AG04449 (cell line): ENCODE measurements at regions not wholly inside any gene's neighbourhood (a gene's known extent, or its start where the extent isn't known, plus 50 kb on each side); places are given as distances from the start of the nearest gene placed in this dataset.

ENCODE experiments used
- CTCF ChIA-PET: fragments of 350-600 bp; formaldehyde crosslinking; extraction: SDS; loops from one replicate; lab custom pipeline; 2021; ENCODE audit warnings: antibody characterized with exemption; lab: Yijun Ruan, JAX
- POLR2A ChIA-PET: fragments of 400-600, 350-600 bp; formaldehyde crosslinking; extraction: SDS; loops from one replicate; lab custom pipeline; 2020; ENCODE audit warnings: antibody characterized with exemption, inconsistent platforms; lab: Yijun Ruan, JAX
- DNase-seq: peaks from one replicate; pipeline ENCODE4 v3.0.0-alpha.2; 2010; ENCODE audit warnings: low read depth, low spot score
- H3K4me3 ChIP-seq: 2 replicates; pipeline ENCODE4 v1.5.1; 2011; ENCODE audit warnings: low read depth, mild to moderate bottlenecking, control low read depth, low read length
- CTCF ChIP-seq: IDR thresholded peaks from one replicate; pipeline ENCODE4 v1.5.1; 2011; ENCODE audit warnings: mild to moderate bottlenecking, moderate library complexity, low read length, control low read depth, inconsistent platforms; ENCODE audit not compliant: insufficient read depth; ENCODE audit errors: missing control alignments

- no peak overlapping the region for H3K4me3 ChIP-seq
- ChIA-PET CTCF (no interaction called here), POLR2A (no interaction called here)
- no peak for TF ChIP-seq CTCF
- no peak for DNase-seq
These were observed 816.4 kb upstream of the ANO3 start for GRCh38 chr11:25515576-25515975.

- no peak for DNase-seq
- TF ChIP-seq CTCF = no peak
- no peak overlapping the region for H3K4me3 ChIP-seq
- ChIA-PET POLR2A (no interaction called here), CTCF (no interaction called here)
These were observed 811.5 kb upstream of the ANO3 start for GRCh38 chr11:25520459-25520858.

- no peak overlapping the region for H3K4me3 ChIP-seq
- no peak for DNase-seq
- TF ChIP-seq CTCF = no peak
- POLR2A ChIA-PET = no interaction called here
- CTCF ChIA-PET = no interaction called here
These were observed 804.1 kb upstream of the ANO3 start for GRCh38 chr11:25527841-25528240.

DNA sequence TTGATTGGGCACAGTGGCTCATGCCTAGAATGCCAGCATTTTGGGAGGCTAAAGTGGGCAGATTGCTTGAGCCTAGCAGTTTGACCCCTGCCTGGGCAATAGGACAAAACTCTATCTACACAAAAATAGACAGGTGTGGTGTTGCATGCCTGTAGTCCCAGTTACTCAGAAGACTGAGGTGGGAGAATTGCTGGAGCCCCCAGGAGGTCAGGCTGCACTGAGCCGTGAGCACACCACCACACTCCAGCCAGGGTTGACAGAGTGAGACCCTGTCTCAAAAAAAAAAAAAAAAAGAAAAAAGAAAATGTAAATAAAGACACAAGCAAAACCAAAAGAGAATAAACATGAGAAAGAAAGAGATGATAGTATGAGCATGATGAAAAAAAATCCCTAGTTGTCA lies 802.4 kb upstream of the ANO3 start:
- no peak for TF ChIP-seq CTCF
- CTCF ChIA-PET = no interaction called here
- no peak for DNase-seq
- POLR2A ChIA-PET = no interaction called here
- no peak overlapping the region for H3K4me3 ChIP-seq

- ChIA-PET POLR2A (no interaction called here), CTCF (no interaction called here)
- no peak for DNase-seq
- TF ChIP-seq CTCF = no peak
- H3K4me3 ChIP-seq = no peak overlapping the region
These were observed 796.3 kb upstream of the ANO3 start for GRCh38 chr11:25535467-25536272.

- ChIA-PET CTCF (no interaction called here), POLR2A (no interaction called here)
- no peak for TF ChIP-seq CTCF
- no peak overlapping the region for H3K4me3 ChIP-seq
- no peak for DNase-seq
These were observed 795.6 kb upstream of the ANO3 start for GRCh38 chr11:25536289-25536688.
